Embryonic facial prominence (tissue), 1 donor: ENCODE measurements at regions not wholly inside any gene's neighbourhood (a gene's known extent, or its start where the extent isn't known, plus 50 kb on each side); places are given as distances from the start of the nearest gene placed in this dataset.
"Not testable (repeated sequence)": the region's sequence is repeated elsewhere in the genome, so short reads cannot be mapped to it uniquely, and the experiment has no call there.

Source experiments
- DNase-seq: peaks from one replicate; pipeline ENCODE4 v3.0.0-alpha.2; 2016; ENCODE audit errors: extremely low spot score

- no peak for DNase-seq
Measured at GRCh38 chr2:111664275-111664850, 219.6 kb downstream of the ANAPC1 start.

GRCh38 chr2:111665011-111665410 lies 219.0 kb downstream of the ANAPC1 start:
- DNase-seq: no peak

GRCh38 chr2:111665551-111666116 lies 218.4 kb downstream of the ANAPC1 start:
- no peak for DNase-seq

GRCh38 chr2:111666160-111666559 lies 217.8 kb downstream of the ANAPC1 start:
- DNase-seq: no peak

GRCh38 chr2:111667001-111667400 lies 217.0 kb downstream of the ANAPC1 start:
- no peak for DNase-seq

GRCh38 chr2:111667542-111668273 lies 216.3 kb downstream of the ANAPC1 start:
- no peak for DNase-seq

GRCh38 chr2:111668274-111668616 lies 215.7 kb downstream of the ANAPC1 start:
- no peak for DNase-seq

- DNase-seq: no peak
Measured at GRCh38 chr2:111668741-111669140, 215.3 kb downstream of the ANAPC1 start.

GRCh38 chr2:111669928-111670695 lies 213.9 kb downstream of the ANAPC1 start:
- no peak for DNase-seq

GRCh38 chr2:111670776-111671175 lies 213.2 kb downstream of the ANAPC1 start:
- no peak for DNase-seq

GRCh38 chr2:111671426-111672150 lies 212.4 kb downstream of the ANAPC1 start:
- no peak for DNase-seq

GRCh38 chr2:111672641-111673040 lies 211.4 kb downstream of the ANAPC1 start:
- DNase-seq: not testable (repeated sequence)

GRCh38 chr2:111673526-111673925 lies 210.5 kb downstream of the ANAPC1 start:
- DNase-seq: no peak

- no peak for DNase-seq
Measured at GRCh38 chr2:111675419-111676194, 208.4 kb downstream of the ANAPC1 start.

GRCh38 chr2:111676291-111676822 lies 207.6 kb downstream of the ANAPC1 start:
- DNase-seq: no peak

- DNase-seq: no peak
Measured at GRCh38 chr2:111678161-111678560, 205.8 kb downstream of the ANAPC1 start.

GRCh38 chr2:111678651-111679050 lies 205.3 kb downstream of the ANAPC1 start:
- no peak for DNase-seq

GRCh38 chr2:111679202-111679601 lies 204.8 kb downstream of the ANAPC1 start:
- DNase-seq: no peak

- DNase-seq: no peak
Measured at GRCh38 chr2:111684611-111685010, 199.4 kb downstream of the ANAPC1 start.

GRCh38 chr2:111685342-111685741 lies 198.7 kb downstream of the ANAPC1 start:
- no peak for DNase-seq

GRCh38 chr2:111686994-111687393 lies 197.0 kb downstream of the ANAPC1 start:
- DNase-seq: no peak
